ENCODE measurements at regions not wholly inside any gene's neighbourhood (a gene's known extent, or its start where the extent isn't known, plus 50 kb on each side); places are given as distances from the start of the nearest gene placed in this dataset.

GRCh38 chr7:112610636-112611035, 129.8 kb downstream of the LSMEM1 start:
- TF ChIP-seq CTCF (conservative IDR thresholded peaks at IDR 0.05 in 1 of 2, IDR thresholded peaks at IDR 0.05 in 1 of 2; ENCODE audit: low read depth in 1 of 2, low read length in 2 of 2) (no peak), EZH2 (IDR thresholded peaks at IDR 0.05; ENCODE audit: low read length, missing control alignments) (no peak)

All from fibroblast of lung (primary cell).